ENCODE measurements at regions not wholly inside any gene's neighbourhood (a gene's known extent, or its start where the extent isn't known, plus 50 kb on each side); places are given as distances from the start of the nearest gene placed in this dataset.
"Not testable (repeated sequence)": the region's sequence is repeated elsewhere in the genome, so short reads cannot be mapped to it uniquely, and the experiment has no call there.

DNA sequence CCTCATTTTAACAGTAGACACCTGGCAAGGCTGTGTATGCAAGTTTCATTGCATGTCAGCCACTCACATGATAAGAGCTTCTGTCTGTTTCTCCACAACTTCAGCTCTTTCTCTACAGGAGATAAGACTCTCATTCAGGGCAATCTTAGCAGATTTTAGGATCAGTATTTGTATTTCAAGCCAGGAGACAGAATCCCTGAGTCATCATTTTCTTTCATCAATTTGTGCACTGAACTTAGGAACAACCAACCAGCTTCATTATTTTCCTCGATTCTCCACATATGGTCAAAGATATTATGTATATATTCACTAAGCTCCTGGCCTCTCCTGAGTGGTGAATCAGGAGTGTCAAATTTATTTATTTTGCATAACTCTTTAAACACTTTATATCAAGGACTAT lies 181.8 kb upstream of the CCNH start:
- no peak for ATAC-seq
- H3K4me3 ChIP-seq: no peak overlapping the region
- H3K9me3 ChIP-seq: no peaks in the 10 kb centered on the region
- no peak for DNase-seq
- intact Hi-C loops (cut with DNase I, micrococcal nuclease): no loop called here
- no peaks in the 10 kb centered on the region for H3K36me3 ChIP-seq (ENCODE audit: low read depth)
- TF ChIP-seq, protein P1, sequence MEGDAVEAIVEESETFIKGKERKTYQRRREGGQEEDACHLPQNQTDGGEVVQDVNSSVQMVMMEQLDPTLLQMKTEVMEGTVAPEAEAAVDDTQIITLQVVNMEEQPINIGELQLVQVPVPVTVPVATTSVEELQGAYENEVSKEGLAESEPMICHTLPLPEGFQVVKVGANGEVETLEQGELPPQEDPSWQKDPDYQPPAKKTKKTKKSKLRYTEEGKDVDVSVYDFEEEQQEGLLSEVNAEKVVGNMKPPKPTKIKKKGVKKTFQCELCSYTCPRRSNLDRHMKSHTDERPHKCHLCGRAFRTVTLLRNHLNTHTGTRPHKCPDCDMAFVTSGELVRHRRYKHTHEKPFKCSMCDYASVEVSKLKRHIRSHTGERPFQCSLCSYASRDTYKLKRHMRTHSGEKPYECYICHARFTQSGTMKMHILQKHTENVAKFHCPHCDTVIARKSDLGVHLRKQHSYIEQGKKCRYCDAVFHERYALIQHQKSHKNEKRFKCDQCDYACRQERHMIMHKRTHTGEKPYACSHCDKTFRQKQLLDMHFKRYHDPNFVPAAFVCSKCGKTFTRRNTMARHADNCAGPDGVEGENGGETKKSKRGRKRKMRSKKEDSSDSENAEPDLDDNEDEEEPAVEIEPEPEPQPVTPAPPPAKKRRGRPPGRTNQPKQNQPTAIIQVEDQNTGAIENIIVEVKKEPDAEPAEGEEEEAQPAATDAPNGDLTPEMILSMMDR (IDR thresholded peaks at IDR 0.05): no peak
- no peaks in the 10 kb centered on the region for H3K4me1 ChIP-seq (ENCODE audit: low read depth)

DNA sequence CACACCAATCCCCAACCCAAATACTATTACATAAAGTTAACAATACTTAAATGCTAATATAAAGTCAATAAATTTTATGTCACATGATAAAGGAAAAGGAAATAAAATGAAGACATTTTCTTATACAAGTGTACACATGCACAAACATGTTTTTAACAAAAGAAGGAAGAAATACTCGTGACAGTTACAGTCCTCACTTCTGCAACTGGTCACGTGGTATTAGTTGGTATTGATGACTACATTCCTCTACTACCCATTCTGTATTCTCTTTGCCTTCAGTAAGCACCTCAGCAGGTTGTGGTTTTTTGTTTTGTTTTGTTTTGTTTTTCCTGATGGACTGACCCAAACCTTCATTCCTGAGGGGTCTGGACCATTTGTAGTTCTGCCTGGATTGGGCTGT lies 176.9 kb upstream of the CCNH start:
- ATAC-seq: no peak
- DNase-seq: no peak

DNA sequence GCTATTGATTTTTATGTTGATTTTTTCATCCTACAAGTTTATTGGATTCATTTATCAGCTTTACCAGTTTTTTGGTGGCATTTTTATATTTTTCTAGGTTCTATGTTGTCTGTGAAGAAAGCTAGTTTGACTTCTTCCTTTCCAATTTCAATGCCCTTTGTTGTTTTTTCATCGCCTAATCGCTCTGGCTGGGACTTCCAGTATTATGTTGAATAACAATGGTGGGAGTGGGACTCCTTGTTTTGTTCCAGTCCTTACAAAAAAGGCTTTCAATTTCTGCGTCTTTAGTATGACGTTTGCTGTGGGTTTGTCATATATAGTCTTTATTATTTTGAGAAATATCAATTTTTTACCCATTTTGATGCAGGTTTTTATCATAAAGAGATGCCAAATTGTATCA lies 175.6 kb upstream of the CCNH start:
- TF ChIP-seq, protein P1 (IDR thresholded peaks at IDR 0.05): no peak
- Histone ChIP-seq H3K4me3 (no peak overlapping the region), H3K9me3 (no peaks in the 10 kb centered on the region), H3K36me3 (ENCODE audit: low read depth) (no peaks in the 10 kb centered on the region), H3K4me1 (ENCODE audit: low read depth) (no peaks in the 10 kb centered on the region)
- DNase-seq: no peak
- intact Hi-C loops (cut with DNase I, micrococcal nuclease): no loop called here
- no peak for ATAC-seq

More for the DNA sequence above, 176.9 kb upstream of the CCNH start:
- Histone ChIP-seq H3K9me3 (no peaks in the 10 kb centered on the region), H3K4me1 (ENCODE audit: low read depth) (no peaks in the 10 kb centered on the region), H3K4me3 (no peak overlapping the region), H3K36me3 (ENCODE audit: low read depth) (no peaks in the 10 kb centered on the region)
- intact Hi-C loops (cut with DNase I, micrococcal nuclease): no loop called here
- TF ChIP-seq, protein P1 (IDR thresholded peaks at IDR 0.05): no peak

DNA sequence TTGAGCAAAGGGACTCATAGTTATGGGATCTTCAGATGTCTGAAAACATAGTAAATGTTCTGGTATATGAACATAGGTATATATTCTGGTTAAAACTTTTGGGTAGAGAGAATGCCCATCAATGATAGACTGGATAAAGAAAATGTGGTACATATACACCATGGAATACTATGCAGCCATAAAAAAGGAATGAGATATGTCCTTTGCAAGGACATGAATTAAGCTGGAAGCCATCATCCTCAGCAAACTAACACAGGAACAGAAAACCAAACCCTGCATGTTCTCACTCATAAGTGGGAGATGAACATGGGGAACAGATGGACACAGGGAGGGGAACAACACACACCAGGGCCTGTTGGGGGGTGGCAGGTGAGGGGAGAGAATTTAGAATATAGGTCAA lies 171.0 kb upstream of the CCNH start:
- ATAC-seq; H3K4me1 ChIP-seq (ENCODE audit: low read depth); H3K36me3 ChIP-seq (ENCODE audit: low read depth); intact Hi-C loops (cut with DNase I, micrococcal nuclease); H3K4me3 ChIP-seq; H3K9me3 ChIP-seq; DNase-seq: not testable (repeated sequence)

DNA sequence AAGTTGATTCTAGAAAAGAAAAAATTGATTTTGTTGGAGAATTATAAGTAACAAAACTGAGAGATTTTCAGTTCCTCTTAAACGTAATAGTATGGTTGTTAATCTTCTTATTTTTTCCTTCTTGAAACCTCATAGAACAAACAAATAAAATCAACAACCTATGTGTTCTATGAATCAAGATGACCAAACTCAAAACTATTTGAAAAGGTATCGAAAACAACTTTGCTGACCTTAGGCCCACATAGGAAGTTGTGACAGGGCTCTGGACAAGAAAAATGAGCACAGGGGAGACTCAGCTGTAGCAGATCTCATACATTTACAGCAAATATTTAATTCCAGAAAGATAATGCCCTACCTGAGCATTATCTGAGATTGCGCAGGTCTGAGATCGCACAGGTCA lies 169.4 kb upstream of the CCNH start:
- ATAC-seq (no peak), DNase-seq (no peak)
- Histone ChIP-seq H3K36me3 (ENCODE audit: low read depth) (no peaks in the 10 kb centered on the region), H3K9me3 (no peaks in the 10 kb centered on the region), H3K4me3 (no peak overlapping the region), H3K4me1 (ENCODE audit: low read depth) (no peaks in the 10 kb centered on the region)
- TF ChIP-seq, protein P1 (IDR thresholded peaks at IDR 0.05): no peak
- intact Hi-C loops (cut with DNase I, micrococcal nuclease): no loop called here

DNA sequence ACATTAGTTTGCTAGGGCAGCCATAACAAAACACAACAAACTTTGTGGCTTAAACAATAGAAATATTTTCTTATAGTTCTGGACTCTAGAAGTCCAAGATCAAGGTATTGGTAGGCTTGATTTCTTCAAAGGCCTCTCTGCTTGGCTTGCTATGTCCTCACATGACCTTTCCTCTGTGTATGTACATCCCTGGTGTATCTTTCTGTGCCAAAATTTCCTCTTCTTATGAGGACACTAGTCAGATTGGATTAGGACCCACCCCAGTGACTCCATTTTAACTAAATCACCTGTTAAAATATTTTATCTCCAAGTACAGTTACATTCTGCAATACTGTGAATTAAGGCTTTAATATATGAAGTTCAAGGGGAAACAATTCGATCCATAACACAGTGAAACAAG lies 168.9 kb upstream of the CCNH start:
- intact Hi-C loops (cut with DNase I, micrococcal nuclease): no loop called here

More for the DNA sequence above, 168.9 kb upstream of the CCNH start:
- Histone ChIP-seq H3K4me1 (ENCODE audit: low read depth) (no peaks in the 10 kb centered on the region), H3K9me3 (no peaks in the 10 kb centered on the region), H3K36me3 (ENCODE audit: low read depth) (no peaks in the 10 kb centered on the region), H3K4me3 (no peak overlapping the region)
- ATAC-seq (no peak), DNase-seq (no peak)
- TF ChIP-seq, protein P1 (IDR thresholded peaks at IDR 0.05): no peak

Measured in mucosa of descending colon (tissue), 3 donors.